ENCODE measurements at regions not wholly inside any gene's neighbourhood (a gene's known extent, or its start where the extent isn't known, plus 50 kb on each side); places are given as distances from the start of the nearest gene placed in this dataset.

DNA sequence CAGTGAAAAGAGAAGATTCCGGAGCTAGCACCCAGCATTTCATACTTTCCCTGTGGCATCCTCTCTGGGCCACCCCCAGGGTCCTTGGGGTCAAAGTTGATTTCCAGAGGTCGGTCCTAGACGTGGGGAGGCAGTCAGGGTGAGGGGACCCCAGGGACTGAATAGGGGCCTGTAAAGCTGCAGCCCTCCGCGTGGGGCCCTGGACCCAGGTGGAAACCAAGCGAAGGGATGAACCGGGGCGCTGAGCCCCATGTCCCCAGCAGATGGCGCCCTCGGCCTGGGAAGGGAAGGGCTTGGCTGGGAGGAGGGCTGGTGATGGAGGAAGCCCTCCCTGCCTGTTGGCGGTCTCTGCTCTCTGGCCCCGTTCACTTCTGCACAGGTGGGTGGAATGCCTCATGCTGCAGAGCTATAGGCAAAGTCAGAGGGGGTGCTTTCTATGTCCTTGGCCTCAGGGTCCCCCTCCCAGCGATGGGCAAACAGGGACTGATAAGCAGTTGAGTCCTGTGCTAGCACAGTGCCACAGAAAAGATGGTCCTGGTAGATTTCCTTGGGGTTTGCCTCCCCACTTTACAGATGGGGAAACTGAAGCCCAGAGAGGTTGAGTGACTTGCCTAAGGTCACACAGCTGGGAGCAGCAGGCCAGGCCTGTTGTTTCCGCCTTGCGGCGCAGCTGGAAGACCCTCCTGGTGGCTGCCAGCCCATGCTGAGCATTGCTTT, 163.4 kb upstream of the CIBAR2 start:
- Histone ChIP-seq H3K27ac (no peak overlapping the region), H3K4me3 (no peak overlapping the region), H3K9ac (ENCODE audit: insufficient read length) (no peak overlapping the region), H3K36me3 (ENCODE audit: insufficient read depth, low read length) (no peaks in the 10 kb centered on the region), H3K9me3 (ENCODE audit: low read depth, low read length) (no peaks in the 10 kb centered on the region)
- no peak for TF ChIP-seq EZH2 (IDR thresholded peaks at IDR 0.05)
- no peak for TF ChIP-seq POLR2AphosphoS5 (IDR thresholded peaks at IDR 0.05; ENCODE audit: borderline replicate concordance, low read depth, low read length)
- TF ChIP-seq FOXP2 (optimal IDR thresholded peaks at IDR 0.05; ENCODE audit: control extremely low read depth, extremely low read length, insufficient read depth), result no peak
- DNase-seq (ENCODE audit: low read depth, low spot score), result no peak

DNA sequence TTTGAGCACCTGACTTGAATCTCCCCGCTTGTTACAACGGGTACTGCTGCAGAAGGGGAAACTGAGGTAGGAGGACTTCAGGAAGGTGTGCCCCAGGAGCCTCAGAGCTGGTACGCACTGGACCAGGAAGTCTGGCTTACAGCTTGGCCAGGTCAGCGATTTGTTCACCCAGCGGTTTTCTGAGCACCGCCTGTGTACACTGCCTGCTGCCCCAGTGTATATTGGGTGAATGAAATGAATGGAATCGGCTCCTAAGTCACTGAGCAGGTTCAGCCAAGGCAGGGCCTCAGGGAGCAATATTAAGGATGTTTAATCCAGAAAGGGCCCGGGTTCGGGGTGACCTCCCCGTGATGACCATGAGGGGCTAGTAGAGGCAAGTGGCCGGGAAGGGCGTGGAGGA, 164.0 kb upstream of the CIBAR2 start:
- H3K36me3 ChIP-seq (ENCODE audit: insufficient read depth, low read length), result no peaks in the 10 kb centered on the region
- no peak overlapping the region for H3K27ac ChIP-seq
- no peak overlapping the region for H3K9ac ChIP-seq (ENCODE audit: insufficient read length)
- no peak for DNase-seq (ENCODE audit: low read depth, low spot score)
- TF ChIP-seq FOXP2 (optimal IDR thresholded peaks at IDR 0.05; ENCODE audit: control extremely low read depth, extremely low read length, insufficient read depth) (no peak), POLR2AphosphoS5 (IDR thresholded peaks at IDR 0.05; ENCODE audit: borderline replicate concordance, low read depth, low read length) (no peak), EZH2 (IDR thresholded peaks at IDR 0.05) (no peak)
- no peak overlapping the region for H3K4me3 ChIP-seq
- no peaks in the 10 kb centered on the region for H3K9me3 ChIP-seq (ENCODE audit: low read depth, low read length)

DNA sequence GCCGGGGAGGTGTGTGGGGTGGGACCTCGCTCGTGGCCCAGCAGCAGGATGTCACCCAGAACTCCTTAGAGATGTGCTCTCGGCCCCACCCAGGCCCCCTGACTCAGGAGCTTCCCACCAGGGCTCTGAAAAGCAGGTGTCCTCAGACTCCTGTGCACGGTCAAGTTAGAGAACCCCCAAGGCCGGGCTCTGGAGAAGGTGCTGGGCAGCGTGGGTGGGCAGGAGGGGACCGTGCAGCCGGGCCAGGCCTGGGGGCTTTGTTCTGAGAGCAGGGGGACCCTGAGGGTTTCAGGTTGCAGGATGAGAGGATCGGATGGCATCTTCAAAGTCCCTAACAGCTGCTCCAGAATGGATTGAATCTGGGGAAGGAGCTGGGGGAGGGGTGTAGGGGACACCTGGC, 164.4 kb upstream of the CIBAR2 start:
- H3K9ac ChIP-seq (ENCODE audit: insufficient read length), result no peak overlapping the region
- no peaks in the 10 kb centered on the region for H3K36me3 ChIP-seq (ENCODE audit: insufficient read depth, low read length)
- H3K9me3 ChIP-seq (ENCODE audit: low read depth, low read length), result no peaks in the 10 kb centered on the region
- no peak for DNase-seq (ENCODE audit: low read depth, low spot score)
- H3K27ac ChIP-seq, result no peak overlapping the region
- no peak overlapping the region for H3K4me3 ChIP-seq
- no peak for TF ChIP-seq EZH2 (IDR thresholded peaks at IDR 0.05)
- no peak for TF ChIP-seq POLR2AphosphoS5 (IDR thresholded peaks at IDR 0.05; ENCODE audit: borderline replicate concordance, low read depth, low read length)
- TF ChIP-seq FOXP2 (optimal IDR thresholded peaks at IDR 0.05; ENCODE audit: control extremely low read depth, extremely low read length, insufficient read depth), result no peak

DNA sequence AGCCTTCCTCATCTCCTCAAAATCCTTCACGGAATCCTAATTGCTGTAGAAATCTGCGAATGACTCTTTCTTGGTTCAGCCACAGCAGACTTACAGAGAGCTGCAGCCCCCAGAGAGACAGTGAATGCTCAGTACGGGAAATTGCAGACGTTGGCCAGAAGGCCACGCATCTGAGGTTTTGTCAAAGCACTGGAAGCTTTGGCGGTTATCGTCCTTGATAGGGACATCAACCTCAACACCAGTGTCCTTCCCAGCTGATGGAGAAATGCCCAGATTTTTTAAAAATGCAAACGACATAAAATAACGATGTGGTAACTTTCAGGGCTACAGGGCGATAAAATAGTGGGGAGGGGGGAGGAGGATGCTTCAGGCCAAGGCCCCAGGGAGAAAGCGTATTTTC, 166.6 kb upstream of the CIBAR2 start:
- Histone ChIP-seq H3K9ac (ENCODE audit: insufficient read length) (no peak overlapping the region), H3K27ac (no peak overlapping the region)

DNA sequence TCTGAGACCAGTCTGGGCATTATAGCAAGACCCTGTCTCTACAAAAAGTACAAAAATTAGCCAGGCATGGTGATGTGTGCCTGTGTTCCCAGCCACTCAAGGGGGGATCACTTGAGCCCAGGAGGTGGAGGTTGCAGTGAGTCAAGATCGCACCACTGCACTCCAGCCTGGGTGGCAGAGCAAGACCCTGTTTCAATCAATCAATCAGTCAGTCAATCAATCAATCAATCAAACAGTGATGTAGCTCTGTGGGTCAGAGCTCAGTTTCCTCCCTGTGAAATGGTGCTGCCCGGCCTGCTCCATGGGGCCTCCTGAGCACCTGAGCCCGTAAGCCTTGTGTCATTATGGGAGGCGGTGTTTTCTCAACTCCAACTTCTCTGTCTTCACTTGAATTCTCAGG, 167.1 kb upstream of the CIBAR2 start:
- H3K4me3 ChIP-seq, result no peak overlapping the region

More for the DNA sequence above, 166.6 kb upstream of the CIBAR2 start:
- Histone ChIP-seq H3K9me3 (ENCODE audit: low read depth, low read length) (no peaks in the 10 kb centered on the region), H3K36me3 (ENCODE audit: insufficient read depth, low read length) (no peaks in the 10 kb centered on the region), H3K4me3 (no peak overlapping the region)
- no peak for DNase-seq (ENCODE audit: low read depth, low spot score)
- TF ChIP-seq EZH2 (IDR thresholded peaks at IDR 0.05) (no peak), POLR2AphosphoS5 (IDR thresholded peaks at IDR 0.05; ENCODE audit: borderline replicate concordance, low read depth, low read length) (no peak), FOXP2 (optimal IDR thresholded peaks at IDR 0.05; ENCODE audit: control extremely low read depth, extremely low read length, insufficient read depth) (no peak)

DNA sequence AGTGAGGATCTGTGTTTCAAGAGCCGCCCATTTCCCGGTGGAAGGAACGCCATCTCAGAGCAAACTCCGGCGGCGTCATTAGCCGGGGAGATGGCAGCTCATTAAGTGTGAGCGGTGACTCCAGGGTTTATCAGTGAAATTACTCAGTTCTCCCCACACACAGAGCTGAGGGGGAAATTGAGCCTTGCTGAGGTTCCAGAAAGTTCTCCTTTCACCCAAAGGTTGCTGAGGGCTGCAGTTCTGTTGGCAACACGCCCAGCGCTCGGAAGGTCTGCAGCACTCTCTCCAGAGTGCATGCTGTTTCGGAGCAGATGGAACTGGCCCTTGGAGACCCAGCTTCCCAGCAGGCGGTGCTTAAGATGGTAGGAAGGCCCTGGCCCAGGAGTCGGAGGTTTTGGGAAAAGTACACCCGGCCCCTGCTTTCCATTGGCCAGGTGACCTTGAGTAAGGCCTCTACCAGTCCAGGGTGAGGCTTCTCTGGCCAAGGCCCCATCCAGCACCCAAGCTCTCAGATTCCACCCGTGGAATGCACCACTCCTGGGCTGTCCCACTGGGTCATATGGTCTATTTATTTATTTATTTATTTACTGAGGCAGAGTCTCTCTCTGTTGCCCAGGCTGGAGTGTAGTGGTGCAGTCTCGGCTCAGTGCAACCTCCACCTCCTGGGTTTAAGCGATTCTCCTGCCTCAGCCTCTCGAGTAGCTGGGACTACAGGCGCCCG, 167.7 kb upstream of the CIBAR2 start:
- TF ChIP-seq POLR2AphosphoS5 (IDR thresholded peaks at IDR 0.05; ENCODE audit: borderline replicate concordance, low read depth, low read length) (no peak), EZH2 (IDR thresholded peaks at IDR 0.05) (no peak), FOXP2 (optimal IDR thresholded peaks at IDR 0.05; ENCODE audit: control extremely low read depth, extremely low read length, insufficient read depth) (no peak)
- Histone ChIP-seq H3K9me3 (ENCODE audit: low read depth, low read length) (no peaks in the 10 kb centered on the region), H3K36me3 (ENCODE audit: insufficient read depth, low read length) (no peaks in the 10 kb centered on the region), H3K27ac (no peak overlapping the region), H3K4me3 (no peak overlapping the region), H3K9ac (ENCODE audit: insufficient read length) (no peak overlapping the region)
- no peak for DNase-seq (ENCODE audit: low read depth, low spot score)

More for the DNA sequence above, 167.1 kb upstream of the CIBAR2 start:
- no peak for DNase-seq (ENCODE audit: low read depth, low spot score)
- TF ChIP-seq POLR2AphosphoS5 (IDR thresholded peaks at IDR 0.05; ENCODE audit: borderline replicate concordance, low read depth, low read length) (no peak), EZH2 (IDR thresholded peaks at IDR 0.05) (no peak), FOXP2 (optimal IDR thresholded peaks at IDR 0.05; ENCODE audit: control extremely low read depth, extremely low read length, insufficient read depth) (no peak)
- H3K36me3 ChIP-seq (ENCODE audit: insufficient read depth, low read length), result no peaks in the 10 kb centered on the region
- no peak overlapping the region for H3K27ac ChIP-seq
- H3K9ac ChIP-seq (ENCODE audit: insufficient read length), result no peak overlapping the region
- no peaks in the 10 kb centered on the region for H3K9me3 ChIP-seq (ENCODE audit: low read depth, low read length)

DNA sequence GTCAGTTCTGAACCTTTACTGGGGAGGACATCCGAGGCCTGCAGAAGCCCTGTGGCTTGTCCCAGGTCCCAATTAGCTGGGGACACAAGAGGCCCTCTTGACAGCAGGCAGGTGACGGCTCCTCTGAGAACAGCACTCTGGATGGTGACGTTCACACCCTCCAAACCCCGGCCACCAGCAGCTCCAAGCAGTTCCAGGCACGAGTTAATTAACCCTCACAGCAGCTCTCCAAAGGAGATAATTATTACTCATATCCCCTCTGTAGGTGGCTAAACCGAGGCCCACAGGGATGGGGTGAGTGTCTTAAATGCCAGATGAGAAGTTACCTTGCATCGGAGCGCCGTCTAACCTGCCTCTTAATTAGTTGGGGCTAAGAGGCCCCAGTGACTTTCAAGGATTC, 168.9 kb upstream of the CIBAR2 start:
- no peaks in the 10 kb centered on the region for H3K9me3 ChIP-seq (ENCODE audit: low read depth, low read length)
- H3K4me3 ChIP-seq, result no peak overlapping the region
- no peak for DNase-seq (ENCODE audit: low read depth, low spot score)
- no peaks in the 10 kb centered on the region for H3K36me3 ChIP-seq (ENCODE audit: insufficient read depth, low read length)
- TF ChIP-seq POLR2AphosphoS5 (IDR thresholded peaks at IDR 0.05; ENCODE audit: borderline replicate concordance, low read depth, low read length) (no peak), EZH2 (IDR thresholded peaks at IDR 0.05) (no peak), FOXP2 (optimal IDR thresholded peaks at IDR 0.05; ENCODE audit: control extremely low read depth, extremely low read length, insufficient read depth) (no peak)
- no peak overlapping the region for H3K27ac ChIP-seq
- no peak overlapping the region for H3K9ac ChIP-seq (ENCODE audit: insufficient read length)

DNA sequence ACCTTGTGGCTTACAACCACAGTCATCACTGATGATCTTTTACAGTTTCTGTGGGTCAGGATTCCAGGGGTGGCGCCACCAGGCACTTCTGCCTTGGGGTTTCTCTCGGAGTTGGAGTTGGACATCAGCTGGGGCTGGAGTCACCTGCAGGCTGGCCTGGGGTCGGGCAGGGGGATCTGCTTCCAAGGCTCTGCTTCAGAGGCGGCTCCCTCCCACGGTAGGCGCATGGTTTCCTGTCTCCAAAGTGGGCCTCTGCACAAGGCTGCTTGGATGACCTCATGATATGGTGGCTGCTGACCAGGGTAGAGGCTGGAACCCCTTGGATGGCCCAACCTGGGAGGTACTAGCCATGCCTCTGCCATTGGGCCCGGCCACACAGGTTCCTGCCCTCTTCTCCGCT, 170.6 kb upstream of the CIBAR2 start:
- no peak overlapping the region for H3K4me3 ChIP-seq
- H3K9ac ChIP-seq (ENCODE audit: insufficient read length), result no peak overlapping the region
- no peaks in the 10 kb centered on the region for H3K9me3 ChIP-seq (ENCODE audit: low read depth, low read length)
- no peak for DNase-seq (ENCODE audit: low read depth, low spot score)
- H3K27ac ChIP-seq, result no peak overlapping the region
- TF ChIP-seq FOXP2 (optimal IDR thresholded peaks at IDR 0.05; ENCODE audit: control extremely low read depth, extremely low read length, insufficient read depth) (no peak), EZH2 (IDR thresholded peaks at IDR 0.05) (no peak), POLR2AphosphoS5 (IDR thresholded peaks at IDR 0.05; ENCODE audit: borderline replicate concordance, low read depth, low read length) (no peak)
- no peaks in the 10 kb centered on the region for H3K36me3 ChIP-seq (ENCODE audit: insufficient read depth, low read length)
